Neuronal stem cell (in vitro differentiated cells): ENCODE measurements at regions not wholly inside any gene's neighbourhood (a gene's known extent, or its start where the extent isn't known, plus 50 kb on each side); places are given as distances from the start of the nearest gene placed in this dataset.

Source experiments
- DNase-seq: peaks from one replicate; pipeline ENCODE4 v3.0.0-alpha.2; 2013; ENCODE audit warnings: low spot score
- H2AFZ ChIP-seq: one replicate; pipeline ENCODE4 v1.6.1; 2013; ENCODE audit warnings: mild to moderate bottlenecking, low read length, inconsistent platforms
- H2AK5ac ChIP-seq: 2 replicates; pipeline ENCODE4 v1.6.1; 2013; ENCODE audit warnings: low read depth, mild to moderate bottlenecking, inconsistent platforms, low read length, moderate library complexity, mixed read lengths
- H2BK120ac ChIP-seq: 2 replicates; pipeline ENCODE4 v1.6.1; 2013; ENCODE audit warnings: low read depth, mild to moderate bottlenecking, inconsistent platforms, low read length, moderate library complexity, mixed read lengths
- H2BK12ac ChIP-seq: one replicate; pipeline ENCODE4 v1.6.1; 2013; ENCODE audit warnings: low read length, inconsistent platforms
- H2BK15ac ChIP-seq: 2 replicates; pipeline ENCODE4 v1.6.1; 2013; ENCODE audit warnings: mild to moderate bottlenecking, low read length, inconsistent platforms, mixed read lengths
- H2BK5ac ChIP-seq: one replicate; pipeline ENCODE4 v1.6.1; 2013; ENCODE audit warnings: inconsistent platforms, mild to moderate bottlenecking, low read length, moderate library complexity
- H3K14ac ChIP-seq: one replicate; pipeline ENCODE4 v1.6.1; 2013; ENCODE audit warnings: low read length, inconsistent platforms
- H3K18ac ChIP-seq: 2 replicates; pipeline ENCODE4 v1.6.1; 2013; ENCODE audit warnings: low read length, inconsistent platforms
- H3K23ac ChIP-seq: 2 replicates; pipeline ENCODE4 v1.6.1; 2013; ENCODE audit warnings: low read depth, mild to moderate bottlenecking, mixed read lengths, low read length, inconsistent platforms; ENCODE audit not compliant: poor library complexity
- H3K27ac ChIP-seq: replicated peaks from 3 replicates; pipeline ENCODE4 v1.5.1; 2013; ENCODE audit warnings: low read length, inconsistent platforms
- H3K27me3 ChIP-seq, 3 experiments: 2 replicates each; pipeline ENCODE4 v1.6.1; 2013; ENCODE audit warnings: low read length in 3 of 3, mild to moderate bottlenecking in 2 of 3, inconsistent platforms in 1 of 3, low read depth in 1 of 3, mixed read lengths in 1 of 3, moderate library complexity in 1 of 3; ENCODE audit not compliant: control insufficient read depth in 3 of 3, insufficient read depth in 3 of 3
- H3K36me3 ChIP-seq, 2 donors: replicated peaks in 1 of 2; 2 replicates each; pipeline ENCODE4 v1.6.1; 2013; ENCODE audit warnings: low read length in 2 of 2; ENCODE audit not compliant: control insufficient read depth in 2 of 2, insufficient read depth in 2 of 2
- H3K4ac ChIP-seq: 2 replicates; pipeline ENCODE4 v1.6.1; 2013; ENCODE audit warnings: inconsistent platforms, mild to moderate bottlenecking, low read length, moderate library complexity
- H3K4me1 ChIP-seq, 2 donors: 1 replicate in 1 of 2; 2 replicates in 1 of 2; pipeline ENCODE4 v1.6.1; 2013; ENCODE audit warnings: low read length in 2 of 2, low read depth in 1 of 2; ENCODE audit not compliant: control insufficient read depth in 2 of 2, insufficient read depth in 1 of 2
- H3K4me2 ChIP-seq: one replicate; pipeline ENCODE4 v1.6.1; 2013; ENCODE audit warnings: mild to moderate bottlenecking, low read length, inconsistent platforms; ENCODE audit not compliant: insufficient read depth, poor library complexity, severe bottlenecking
- H3K4me3 ChIP-seq, 2 donors: 2 replicates each; pipeline ENCODE4 v1.5.1; 2013; ENCODE audit warnings: low read length in 2 of 2, mild to moderate bottlenecking in 2 of 2, inconsistent platforms in 1 of 2, moderate library complexity in 1 of 2
- H3K79me1 ChIP-seq: one replicate; pipeline ENCODE4 v1.6.1; 2013; ENCODE audit warnings: low read depth, mild to moderate bottlenecking, inconsistent platforms, low read length, moderate library complexity
- H3K9ac ChIP-seq: one replicate; pipeline ENCODE4 v1.6.1; 2013; ENCODE audit warnings: mild to moderate bottlenecking, low read depth, low read length, inconsistent platforms; ENCODE audit not compliant: poor library complexity
- H3K9me3 ChIP-seq, 2 donors: replicated peaks in 1 of 2; 2 replicates each; pipeline versions ENCODE3 to v1.6.1; 2013; ENCODE audit warnings: low read length in 2 of 2, mild to moderate bottlenecking in 2 of 2, inconsistent platforms in 1 of 2, low read depth in 1 of 2, mixed read lengths in 1 of 2, moderate library complexity in 1 of 2; ENCODE audit not compliant: control insufficient read depth in 2 of 2, insufficient read depth in 1 of 2
- H4K8ac ChIP-seq: one replicate; pipeline ENCODE4 v1.6.1; 2013; ENCODE audit warnings: low read depth, mild to moderate bottlenecking, inconsistent platforms, low read length, moderate library complexity
- H4K91ac ChIP-seq: one replicate; pipeline ENCODE4 v1.6.1; 2013; ENCODE audit warnings: low read length, low read depth, mild to moderate bottlenecking, inconsistent platforms; ENCODE audit not compliant: poor library complexity
- WGBS, 2 donors: extraction: QIAGEN DNeasy Blood & Tissue Kit; methylation state at CpG; one replicate each; pipeline ENCODE4 v1.1.7; 2013; ENCODE audit warnings: missing lambda C conversion rate in 2 of 2, mixed read lengths in 1 of 2; ENCODE audit not compliant: insufficient read length in 2 of 2, insufficient replicate concordance in 1 of 2; ENCODE audit errors: extremely low coverage in 2 of 2; 5-methylcytosine and 5-hydroxymethylcytosine counted together

DNA sequence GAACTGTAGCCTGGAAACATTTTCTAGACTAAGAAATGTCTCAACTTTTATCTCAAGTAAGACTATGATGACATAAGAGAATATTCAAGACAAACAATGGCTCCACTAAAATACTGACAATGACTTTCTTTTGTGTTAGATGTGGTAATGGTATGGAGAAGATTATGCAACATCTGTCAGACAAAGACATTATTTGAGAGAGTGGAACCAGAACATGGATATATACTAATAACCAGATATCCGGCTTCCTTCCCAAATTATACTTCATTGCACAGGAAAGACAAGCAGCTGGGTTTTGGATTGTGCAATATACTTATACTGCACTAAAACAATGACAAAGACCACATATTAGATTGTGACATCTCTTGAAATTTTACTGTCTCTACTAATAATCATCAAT is 290.8 kb upstream of the GIMD1 start:
- Histone ChIP-seq H4K8ac (no peak overlapping the region), H3K9me3 (no peaks in the 10 kb centered on the region), H3K79me1 (no peaks in the 10 kb centered on the region), H3K4me2 (no peak overlapping the region), H3K4ac (no peak overlapping the region), H3K4me1 (no peaks in the 10 kb centered on the region), H3K9ac (no peak overlapping the region), H3K27ac (no peak overlapping the region), H4K91ac (no peak overlapping the region), H2BK120ac (no peak overlapping the region), H2AK5ac (no peak overlapping the region), H2BK5ac (no peak overlapping the region), H2BK12ac (no peak overlapping the region), H3K36me3 (no peaks in the 10 kb centered on the region), H2BK15ac (no peak overlapping the region), H3K4me3 (no peak overlapping the region), H3K14ac (no peak overlapping the region), H3K23ac (no peak overlapping the region), H2AFZ (no peak overlapping the region), H3K18ac (no peak overlapping the region), H3K27me3 (no peaks in the 10 kb centered on the region)
- WGBS, 2 donors: no CpG with 5 or more reads among the region's 1 CpG
- DNase-seq: no peak

GRCh38 chr4:106652095-106652494 is 283.5 kb upstream of the GIMD1 start:
- Histone ChIP-seq H3K9me3 (no peaks in the 10 kb centered on the region), H2BK5ac (no peak overlapping the region), H2AFZ (no peak overlapping the region), H3K36me3 (no peaks in the 10 kb centered on the region), H3K4me1 (no peaks in the 10 kb centered on the region), H4K8ac (no peak overlapping the region), H3K27me3 (no peaks in the 10 kb centered on the region), H3K14ac (no peak overlapping the region), H3K79me1 (no peaks in the 10 kb centered on the region), H3K9ac (no peak overlapping the region), H4K91ac (no peak overlapping the region), H2BK15ac (no peak overlapping the region), H2BK12ac (no peak overlapping the region), H3K18ac (no peak overlapping the region), H3K27ac (no peak overlapping the region), H3K4me2 (no peak overlapping the region), H3K23ac (no peak overlapping the region), H2BK120ac (no peak overlapping the region), H2AK5ac (no peak overlapping the region), H3K4ac (no peak overlapping the region), H3K4me3 (no peak overlapping the region)
- no peak for DNase-seq
- WGBS, 2 donors: no CpG with 5 or more reads among the region's 2 CpGs

GRCh38 chr4:106650701-106651100 is 282.1 kb upstream of the GIMD1 start:
- Histone ChIP-seq H2AFZ (no peak overlapping the region), H3K18ac (no peak overlapping the region), H2AK5ac (no peak overlapping the region), H3K9ac (no peak overlapping the region), H3K23ac (no peak overlapping the region), H3K4me3 (no peak overlapping the region), H3K9me3 (no peaks in the 10 kb centered on the region), H3K79me1 (no peaks in the 10 kb centered on the region), H2BK12ac (no peak overlapping the region), H3K27me3 (no peaks in the 10 kb centered on the region), H4K91ac (no peak overlapping the region), H3K4ac (no peak overlapping the region), H3K14ac (no peak overlapping the region), H3K27ac (no peak overlapping the region), H3K4me1 (no peaks in the 10 kb centered on the region), H2BK15ac (no peak overlapping the region), H3K36me3 (no peaks in the 10 kb centered on the region), H3K4me2 (no peak overlapping the region), H2BK5ac (no peak overlapping the region), H2BK120ac (no peak overlapping the region), H4K8ac (no peak overlapping the region)
- no peak for DNase-seq
- WGBS, 2 donors: no CpG with 5 or more reads among the region's 1 CpG

DNA sequence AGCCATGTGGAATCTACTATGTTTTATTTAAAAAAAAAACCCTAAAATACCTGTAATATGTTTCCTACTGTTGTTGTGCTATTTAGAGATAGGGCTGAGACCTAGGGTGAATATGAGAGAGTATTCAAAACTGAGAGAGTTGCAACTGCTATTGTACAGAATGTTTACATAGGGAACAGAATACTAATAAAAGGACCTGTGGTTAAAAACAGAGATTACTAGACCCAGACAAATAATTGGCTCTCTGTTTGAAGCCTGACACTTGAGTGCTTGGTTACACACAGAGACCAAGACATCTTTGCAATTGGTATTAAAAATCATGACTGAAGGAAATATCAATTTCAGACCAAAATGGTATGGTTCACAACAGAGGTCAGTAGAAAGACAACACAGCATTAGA is 278.9 kb upstream of the GIMD1 start:
- Histone ChIP-seq H3K36me3 (no peaks in the 10 kb centered on the region), H2AK5ac (no peak overlapping the region), H2BK12ac (no peak overlapping the region), H3K9ac (no peak overlapping the region), H3K27me3 (no peaks in the 10 kb centered on the region), H3K4me3 (no peak overlapping the region), H3K4me2 (no peak overlapping the region), H3K18ac (no peak overlapping the region), H4K8ac (no peak overlapping the region), H2BK15ac (no peak overlapping the region), H3K4me1 (no peaks in the 10 kb centered on the region), H2BK5ac (no peak overlapping the region), H4K91ac (no peak overlapping the region), H3K23ac (no peak overlapping the region), H3K9me3 (no peaks in the 10 kb centered on the region), H2AFZ (no peak overlapping the region), H3K4ac (no peak overlapping the region), H3K27ac (no peak overlapping the region), H3K79me1 (no peaks in the 10 kb centered on the region), H3K14ac (no peak overlapping the region), H2BK120ac (no peak overlapping the region)
- no peak for DNase-seq
